GM23248 (cell line): ENCODE measurements at regions not wholly inside any gene's neighbourhood (a gene's known extent, or its start where the extent isn't known, plus 50 kb on each side); places are given as distances from the start of the nearest gene placed in this dataset.

Experiments used
- DNase-seq: peaks from one replicate; pipeline ENCODE4 v3.0.0-alpha.2; 2015
- H2AFZ ChIP-seq: fragments of 200-600 bp; sonication (generic); 2 replicates; pipeline ENCODE4 v1.6.1; 2016; ENCODE audit warnings: antibody characterized with exemption
- H3F3A ChIP-seq: fragments of 200-600 bp; sonication (generic); 2 replicates; pipeline ENCODE4 v1.6.1; 2016; ENCODE audit warnings: mild to moderate bottlenecking, antibody characterized with exemption, mixed run types; ENCODE audit not compliant: insufficient read depth
- H3K27ac ChIP-seq: fragments of 200-600 bp; sonication (generic); 2 replicates; pipeline ENCODE4 v1.5.1; 2016; ENCODE audit warnings: mild to moderate bottlenecking
- H3K27me3 ChIP-seq: fragments of 200-600 bp; sonication (generic); replicated peaks from 2 replicates; pipeline ENCODE4 v1.6.1; 2016; ENCODE audit warnings: mild to moderate bottlenecking; ENCODE audit not compliant: insufficient read depth
- H3K36me3 ChIP-seq: fragments of 200-600 bp; sonication (generic); 2 replicates; pipeline ENCODE4 v1.6.1; 2016; ENCODE audit warnings: low read depth, mild to moderate bottlenecking
- H3K4me1 ChIP-seq: fragments of 200-600 bp; sonication (generic); 2 replicates; pipeline ENCODE4 v1.6.1; 2016; ENCODE audit warnings: mild to moderate bottlenecking; ENCODE audit not compliant: insufficient read depth
- H3K4me2 ChIP-seq: fragments of 200-600 bp; sonication (generic); one replicate; pipeline ENCODE4 v1.6.1; 2016; ENCODE audit warnings: mild to moderate bottlenecking; ENCODE audit not compliant: unreplicated experiment
- H3K4me3 ChIP-seq: fragments of 200-600 bp; sonication (generic); 2 replicates; pipeline ENCODE4 v1.5.1; 2016; ENCODE audit warnings: mild to moderate bottlenecking
- H3K79me2 ChIP-seq: fragments of 200-600 bp; sonication (generic); 2 replicates; pipeline ENCODE4 v1.6.1; 2016; ENCODE audit warnings: mild to moderate bottlenecking; ENCODE audit not compliant: insufficient read depth
- H3K9ac ChIP-seq: fragments of 200-600 bp; sonication (generic); 2 replicates; pipeline ENCODE4 v1.6.1; 2016; ENCODE audit warnings: mild to moderate bottlenecking
- H3K9me2 ChIP-seq: fragments of 200-600 bp; sonication (generic); 2 replicates; pipeline ENCODE4 v1.6.1; 2016; ENCODE audit warnings: mixed run types, mild to moderate bottlenecking, moderate library complexity; ENCODE audit not compliant: insufficient read depth
- H3K9me3 ChIP-seq: fragments of 200-600 bp; sonication (generic); one replicate; pipeline ENCODE4 v1.6.1; 2017; ENCODE audit warnings: low read depth
- H4K20me1 ChIP-seq: fragments of 200-600 bp; sonication (generic); 2 replicates; pipeline ENCODE4 v1.6.0; 2016; ENCODE audit not compliant: insufficient read depth
- EZH2 ChIP-seq: fragments of 200-600 bp; sonication (generic); IDR thresholded peaks from 2 replicates; pipeline ENCODE4 v1.6.1; 2018; ENCODE audit warnings: antibody characterized with exemption, mild to moderate bottlenecking; ENCODE audit not compliant: insufficient read depth, poor library complexity, severe bottlenecking
- EZH2phosphoT487 ChIP-seq: fragments of 200-600 bp; sonication (generic); IDR thresholded peaks from 2 replicates; pipeline ENCODE4 v1.6.1; 2018; ENCODE audit warnings: antibody characterized with exemption, moderate library complexity, mild to moderate bottlenecking, low read depth; ENCODE audit not compliant: insufficient read depth
- WGBS, 2 experiments: methylation state at CpG; one replicate each; pipeline ENCODE4 v1.1.6; 2015 to 2017; ENCODE audit warnings: low lambda C conversion rate in 2 of 2, low coverage in 1 of 2; ENCODE audit errors: missing lambda C conversion rate in 2 of 2; 5-methylcytosine and 5-hydroxymethylcytosine counted together
- in situ Hi-C: fragments of 300-500 bp; cut with MboI; formaldehyde crosslinking; loops from 2 replicates; pipeline ENCODE4 v1.15.0; 2020

DNA sequence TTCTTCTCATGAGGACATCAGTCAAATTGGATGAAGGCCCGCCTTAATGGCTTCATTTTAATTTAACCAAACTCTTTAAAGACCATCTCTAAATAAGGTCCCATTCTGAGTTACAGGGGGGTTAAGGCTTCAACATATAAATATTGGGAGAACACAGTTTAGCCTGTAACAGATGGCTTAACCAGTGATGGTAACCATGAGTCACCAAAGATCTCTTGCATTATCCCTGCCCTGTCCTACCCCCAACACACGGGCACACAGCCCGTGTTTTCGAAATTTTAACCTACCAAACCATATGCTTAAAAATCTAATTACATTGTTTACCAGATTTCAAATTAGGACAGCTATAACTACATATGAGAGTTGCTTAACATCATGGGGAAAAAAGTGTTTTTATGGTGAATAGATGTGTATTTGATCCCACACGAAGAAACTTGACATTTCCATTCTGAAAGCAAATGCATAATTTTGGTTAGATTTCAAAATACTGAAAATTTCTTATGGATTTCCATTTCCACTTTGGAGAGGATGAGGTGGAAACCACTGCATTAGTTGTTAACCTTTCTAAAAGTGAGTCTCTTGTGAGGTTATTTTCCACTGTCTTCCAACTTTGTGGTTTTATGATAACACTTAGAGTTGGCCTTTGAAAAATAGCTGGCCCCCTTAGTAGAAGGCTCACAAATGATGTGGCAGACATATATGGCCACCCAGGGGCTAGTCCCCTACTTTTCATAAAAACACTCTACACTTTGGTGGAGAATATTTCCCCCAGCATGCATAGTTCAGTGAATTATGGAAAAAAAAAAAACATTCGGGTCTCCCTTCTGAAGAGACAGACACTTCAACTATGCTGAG, 849.3 kb downstream of the TLE1 start:
- H4K20me1 ChIP-seq: no peaks in the 10 kb centered on the region
- no peak for DNase-seq
- H3K9me3 ChIP-seq: no peaks in the 10 kb centered on the region
- 60 to 64% methylated on average over 6 of the region's 6 CpGs for WGBS, 2 experiments
- H3K4me3 ChIP-seq: no peak overlapping the region
- TF ChIP-seq EZH2: no peak
- TF ChIP-seq EZH2phosphoT487: no peak
- H3K36me3 ChIP-seq: no peaks in the 10 kb centered on the region
- in situ Hi-C loops: no loop called here
- no peak overlapping the region for H3K9ac ChIP-seq
- no peaks in the 10 kb centered on the region for H3F3A ChIP-seq
- H3K4me1 ChIP-seq: no peaks in the 10 kb centered on the region
- no peak overlapping the region for H3K27ac ChIP-seq
- H3K4me2 ChIP-seq: no peak overlapping the region
- no peaks in the 10 kb centered on the region for H3K9me2 ChIP-seq
- H3K79me2 ChIP-seq: no peaks in the 10 kb centered on the region
- H2AFZ ChIP-seq: no peak overlapping the region
- H3K27me3 ChIP-seq: no peaks in the 10 kb centered on the region

DNA sequence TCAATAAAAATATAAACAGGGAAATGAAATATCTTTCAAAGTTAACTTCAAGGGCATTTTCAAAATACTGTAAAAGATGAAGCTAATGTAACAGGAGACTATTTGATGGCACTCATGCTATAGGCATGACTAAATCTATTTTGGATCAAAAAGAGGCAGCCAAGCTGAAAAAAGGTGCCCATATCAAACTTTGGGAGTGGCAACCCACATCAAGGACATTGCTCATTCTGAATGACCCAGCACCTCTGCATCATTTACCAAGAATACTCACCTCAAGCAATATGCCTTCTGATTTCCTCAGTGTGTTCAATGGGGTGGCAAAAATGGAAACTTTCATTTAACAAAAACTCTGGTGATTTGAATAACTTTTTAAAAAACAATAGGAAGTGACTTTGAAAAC, 853.3 kb downstream of the TLE1 start:
- in situ Hi-C loops: no loop called here

DNA sequence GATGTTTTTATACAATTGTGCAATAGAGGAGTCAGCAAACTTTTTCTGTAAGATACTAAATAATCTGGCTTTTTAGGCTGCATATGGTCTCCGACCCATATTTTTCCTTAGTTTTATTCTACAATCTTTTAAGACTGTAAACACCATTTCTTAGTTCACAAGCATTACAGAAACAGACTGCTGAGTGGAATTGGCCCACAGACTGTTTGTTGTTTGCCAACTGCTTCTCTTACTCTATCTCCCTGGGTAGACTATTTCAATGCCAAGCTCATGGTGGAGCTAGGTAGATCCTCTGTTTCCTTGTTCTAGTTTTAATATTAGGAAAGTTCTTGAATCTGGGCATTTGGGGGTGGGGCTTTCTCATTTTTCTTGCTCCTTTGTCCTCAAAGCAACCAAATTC, 857.6 kb downstream of the TLE1 start:
- 53 to 55% methylated on average over 1 of the region's 1 CpG for WGBS, 2 experiments
- no peaks in the 10 kb centered on the region for H4K20me1 ChIP-seq
- H3K4me2 ChIP-seq: no peak overlapping the region
- no peak for DNase-seq
- H3K36me3 ChIP-seq: no peaks in the 10 kb centered on the region
- no peak for TF ChIP-seq EZH2
- no peak for TF ChIP-seq EZH2phosphoT487
- no peak overlapping the region for H3K4me3 ChIP-seq
- no peak overlapping the region for H3K27ac ChIP-seq
- no peaks in the 10 kb centered on the region for H3F3A ChIP-seq
- H3K79me2 ChIP-seq: no peaks in the 10 kb centered on the region
- H3K4me1 ChIP-seq: no peaks in the 10 kb centered on the region
- H3K9ac ChIP-seq: no peak overlapping the region
- no peaks in the 10 kb centered on the region for H3K9me2 ChIP-seq
- H3K9me3 ChIP-seq: no peaks in the 10 kb centered on the region
- in situ Hi-C loops: no loop called here
- no peaks in the 10 kb centered on the region for H3K27me3 ChIP-seq
- no peak overlapping the region for H2AFZ ChIP-seq

More for the DNA sequence above, 853.3 kb downstream of the TLE1 start:
- Histone ChIP-seq H3K36me3 (no peaks in the 10 kb centered on the region), H3K79me2 (no peaks in the 10 kb centered on the region), H3K4me1 (no peaks in the 10 kb centered on the region), H3K4me2 (no peak overlapping the region), H3K9me3 (no peaks in the 10 kb centered on the region), H3K27me3 (no peaks in the 10 kb centered on the region), H3K9me2 (no peaks in the 10 kb centered on the region), H3K9ac (no peak overlapping the region), H2AFZ (no peak overlapping the region), H3F3A (no peaks in the 10 kb centered on the region), H4K20me1 (no peaks in the 10 kb centered on the region), H3K4me3 (no peak overlapping the region), H3K27ac (no peak overlapping the region)
- TF ChIP-seq EZH2phosphoT487: no peak
- no peak for TF ChIP-seq EZH2
- DNase-seq: no peak

DNA sequence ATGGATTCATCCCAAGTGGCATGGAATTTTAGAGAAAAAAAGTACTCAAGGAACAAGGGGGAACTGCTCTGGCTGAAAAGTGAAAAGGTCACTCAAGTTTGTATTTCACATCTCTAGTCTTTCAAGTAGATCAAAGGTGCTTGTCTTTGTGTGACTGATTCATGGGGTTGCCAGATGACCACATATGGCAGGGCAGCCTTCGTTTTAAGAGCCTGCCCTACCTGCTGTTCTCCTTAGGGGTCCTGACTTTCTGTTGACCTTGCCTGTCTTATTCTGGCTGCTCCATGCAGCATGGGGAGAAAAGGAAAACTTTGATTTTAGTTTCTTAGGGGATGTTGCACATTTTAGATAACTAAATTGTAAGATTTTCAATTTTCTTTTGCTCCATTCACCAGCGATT, 877.7 kb downstream of the TLE1 start:
- in situ Hi-C loops: no loop called here
- Histone ChIP-seq H3K27me3 (no peaks in the 10 kb centered on the region), H3K79me2 (no peaks in the 10 kb centered on the region), H2AFZ (no peak overlapping the region), H4K20me1 (no peaks in the 10 kb centered on the region), H3K4me2 (no peak overlapping the region), H3F3A (no peaks in the 10 kb centered on the region), H3K9ac (no peak overlapping the region), H3K4me1 (no peaks in the 10 kb centered on the region), H3K36me3 (no peaks in the 10 kb centered on the region), H3K9me2 (no peaks in the 10 kb centered on the region), H3K4me3 (no peak overlapping the region), H3K9me3 (no peaks in the 10 kb centered on the region), H3K27ac (no peak overlapping the region)
- WGBS, 2 experiments: 41 to 43% methylated on average over 2 of the region's 2 CpGs
- DNase-seq: no peak
- no peak for TF ChIP-seq EZH2
- no peak for TF ChIP-seq EZH2phosphoT487

DNA sequence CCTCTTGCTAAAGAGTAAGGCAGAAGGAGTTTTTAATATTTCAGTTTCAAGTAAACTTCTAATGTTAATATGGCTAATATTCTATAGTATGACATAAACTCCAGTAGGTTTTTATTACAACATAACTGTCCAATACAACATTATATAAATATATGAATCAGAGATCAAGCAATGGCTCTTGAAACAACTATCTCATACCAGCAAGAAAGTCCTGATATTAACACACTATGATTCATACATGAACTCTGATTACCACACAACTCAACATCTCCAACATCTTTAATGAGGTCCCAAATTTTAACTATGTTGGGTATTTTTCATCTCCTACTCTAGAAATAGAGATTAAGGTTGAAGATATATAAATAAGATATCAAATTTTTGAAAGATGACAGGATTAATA, 878.3 kb downstream of the TLE1 start:
- Histone ChIP-seq H3K4me1 (no peaks in the 10 kb centered on the region), H3K9ac (no peak overlapping the region), H3K9me2 (no peaks in the 10 kb centered on the region), H3K4me3 (no peak overlapping the region), H2AFZ (no peak overlapping the region), H3K79me2 (no peaks in the 10 kb centered on the region), H3K27ac (no peak overlapping the region), H4K20me1 (no peaks in the 10 kb centered on the region), H3K27me3 (no peaks in the 10 kb centered on the region), H3K36me3 (no peaks in the 10 kb centered on the region), H3K9me3 (no peaks in the 10 kb centered on the region), H3F3A (no peaks in the 10 kb centered on the region), H3K4me2 (no peak overlapping the region)
- no peak for DNase-seq
- in situ Hi-C loops: no loop called here
- TF ChIP-seq EZH2phosphoT487 (no peak), EZH2 (no peak)
